Endometrium (tissue), 2 donors: ENCODE measurements at regions not wholly inside any gene's neighbourhood (a gene's known extent, or its start where the extent isn't known, plus 50 kb on each side); places are given as distances from the start of the nearest gene placed in this dataset.

Source experiments
- FAIRE-seq: peaks from 2 replicates; lab custom pipeline; 2012; peaks lifted over from hg19 to GRCh38; lab: Jason Lieb, UNC
- donor health status: control.
- donor health status: control.

- FAIRE-seq, result no peak
Measured at GRCh38 chr5:133797167-133797566, 171.3 kb downstream of the C5orf15 start.

DNA sequence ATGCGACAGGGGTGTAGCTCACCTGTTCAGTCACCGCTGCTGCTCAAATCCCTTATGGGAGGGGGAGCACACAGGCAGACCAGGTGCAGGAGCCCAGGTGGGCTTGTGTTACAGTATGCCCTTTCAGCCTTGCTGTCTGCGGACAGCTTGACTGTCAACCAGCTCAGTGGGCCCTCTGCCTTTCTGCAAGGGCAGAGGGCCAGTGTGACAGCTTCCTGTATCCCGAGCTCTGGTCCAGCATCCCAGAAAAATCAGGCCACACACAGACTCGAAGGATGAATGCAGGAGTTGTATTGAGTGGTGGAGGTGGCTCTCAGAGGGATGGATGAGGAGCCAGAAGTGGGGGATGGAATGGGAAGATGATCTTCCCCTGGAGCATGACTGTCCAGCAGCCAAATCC is 172.2 kb downstream of the C5orf15 start:
- no peak for FAIRE-seq

DNA sequence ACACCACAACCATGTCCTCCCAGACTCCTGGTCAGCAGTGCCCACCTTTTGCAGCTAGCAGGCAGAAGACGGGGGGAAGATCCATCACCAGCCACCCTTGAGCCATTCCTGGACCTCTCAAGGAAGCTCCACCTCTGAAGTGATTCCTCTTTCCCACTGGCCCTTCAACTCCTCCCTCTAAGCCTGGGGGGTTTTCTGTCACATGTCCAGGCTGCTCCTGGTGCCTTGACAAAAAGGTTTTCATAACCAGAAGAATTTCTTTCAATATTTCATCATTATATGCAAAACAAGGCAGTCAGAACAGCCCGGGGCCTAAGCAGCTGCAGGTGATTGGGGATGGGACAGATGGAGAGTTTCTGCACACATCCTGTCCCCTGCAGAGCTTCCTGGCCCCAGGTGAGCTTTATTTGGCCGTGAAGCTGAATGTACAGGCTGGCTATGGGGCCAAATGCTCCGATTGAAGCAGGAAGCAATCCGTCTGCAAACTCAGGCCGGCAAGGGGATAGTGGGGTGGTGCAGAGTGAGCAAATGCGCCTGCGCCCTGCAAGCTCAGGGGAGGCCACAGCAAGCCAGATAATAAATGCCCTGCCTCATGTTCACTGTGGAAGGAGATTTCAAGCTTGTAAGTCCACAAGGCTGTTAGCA is 173.5 kb downstream of the C5orf15 start:
- no peak for FAIRE-seq

- FAIRE-seq, result no peak
Measured at GRCh38 chr5:133793756-133794465, 174.5 kb downstream of the C5orf15 start.

DNA sequence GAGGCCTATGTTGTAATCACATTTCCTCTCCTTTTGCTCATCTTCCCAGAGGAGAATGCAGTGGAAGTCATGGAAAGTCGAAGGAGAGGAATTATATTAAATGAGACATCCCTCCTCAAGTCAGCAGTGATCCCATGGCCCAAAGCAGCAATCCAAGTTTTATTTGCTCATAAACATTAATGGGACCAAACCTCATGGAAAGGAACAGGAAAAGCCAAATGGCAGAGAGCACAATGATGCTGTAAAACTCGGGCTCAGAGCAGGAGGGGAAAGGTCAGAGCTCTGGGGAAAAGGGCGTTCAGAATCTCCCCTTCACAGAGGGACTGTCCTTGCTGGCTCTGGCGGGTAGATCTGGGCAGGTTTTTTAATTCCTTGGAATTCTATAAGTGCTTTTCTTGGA is 175.8 kb downstream of the C5orf15 start:
- no peak for FAIRE-seq

GRCh38 chr5:133792024-133792423 is 176.4 kb downstream of the C5orf15 start:
- FAIRE-seq, result no peak

DNA sequence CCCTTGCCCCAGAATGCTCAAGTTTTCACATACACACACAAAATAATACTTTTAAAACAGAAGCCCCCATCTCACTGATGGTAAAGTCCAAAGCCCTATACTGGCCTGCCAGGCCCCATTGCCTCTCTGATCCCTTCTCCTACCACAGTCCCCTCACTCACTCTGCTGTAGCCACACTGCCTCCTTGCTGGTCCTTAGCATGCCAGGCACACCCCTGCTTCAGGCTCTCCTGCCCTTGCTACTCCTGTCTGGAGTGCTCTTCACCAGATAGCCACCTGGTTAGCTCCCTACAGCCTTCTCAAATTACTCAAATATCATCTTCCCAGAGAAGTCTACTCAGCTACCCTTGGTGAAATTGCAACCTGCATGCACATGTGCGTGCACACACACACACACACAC is 177.5 kb downstream of the C5orf15 start:
- no peak for FAIRE-seq

DNA sequence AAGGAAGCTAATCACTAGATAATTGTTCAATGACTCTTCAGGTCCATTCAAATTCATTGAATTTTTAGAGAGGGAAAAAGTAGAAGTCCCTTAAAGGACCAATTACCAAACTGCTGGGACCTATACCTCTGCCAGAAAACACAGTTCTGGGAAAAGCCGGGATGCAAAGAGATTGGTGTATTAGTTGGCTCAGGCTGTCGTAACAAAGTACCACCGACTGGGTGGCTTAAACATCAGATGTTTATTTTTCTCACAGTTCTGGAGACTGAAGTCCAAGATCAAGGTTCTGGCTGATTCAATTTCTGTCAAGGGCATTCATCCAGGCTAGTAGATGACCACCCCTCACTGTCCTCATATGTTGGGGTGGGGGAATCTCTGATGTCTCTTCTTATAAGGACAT is 177.1 kb upstream of the FSTL4 start:
- no peak for FAIRE-seq

GRCh38 chr5:133788121-133788520 is 175.8 kb upstream of the FSTL4 start:
- FAIRE-seq, result no peak

- FAIRE-seq, result no peak
Measured at GRCh38 chr5:133786420-133786819, 174.1 kb upstream of the FSTL4 start.

GRCh38 chr5:133785182-133785581 is 172.8 kb upstream of the FSTL4 start:
- no peak for FAIRE-seq

DNA sequence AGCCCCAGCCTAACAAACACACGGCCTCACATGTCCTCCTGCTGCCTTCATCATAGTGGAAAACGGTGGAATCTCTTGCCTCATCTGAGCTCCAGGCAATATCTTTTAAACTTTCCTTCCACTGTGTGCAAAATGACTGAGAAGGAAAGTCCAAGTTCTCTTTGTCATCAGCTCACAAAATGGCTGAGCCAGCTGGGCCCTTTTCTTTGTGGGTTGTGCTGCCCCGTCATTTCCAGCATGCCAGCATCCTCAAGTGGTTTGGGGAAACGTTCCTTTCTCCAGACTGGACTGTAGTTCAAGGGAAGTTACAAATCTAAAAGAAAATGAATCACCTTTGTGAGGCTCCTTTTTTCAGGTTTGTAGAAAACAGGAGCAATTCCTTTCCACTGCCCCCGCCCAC is 171.1 kb upstream of the FSTL4 start:
- no peak for FAIRE-seq

DNA sequence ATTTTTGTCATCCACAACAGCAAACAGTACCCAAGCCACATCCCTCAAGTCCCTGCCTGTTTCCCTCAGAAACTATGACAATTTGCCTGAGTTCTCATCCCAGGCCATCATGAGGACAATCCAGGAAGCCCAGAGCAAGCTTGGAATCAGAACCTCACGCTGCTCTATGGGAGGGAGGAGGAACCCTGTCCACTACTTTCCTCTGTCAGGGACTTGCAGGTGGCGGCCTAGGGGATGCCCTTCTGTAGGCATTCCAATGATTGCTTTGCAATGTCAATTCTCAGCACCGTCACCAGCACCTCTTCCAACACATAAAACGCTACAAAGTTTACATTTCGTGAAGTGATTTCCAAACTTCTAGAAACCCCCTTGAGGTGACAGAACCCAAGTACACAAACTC is 170.4 kb upstream of the FSTL4 start:
- no peak for FAIRE-seq

DNA sequence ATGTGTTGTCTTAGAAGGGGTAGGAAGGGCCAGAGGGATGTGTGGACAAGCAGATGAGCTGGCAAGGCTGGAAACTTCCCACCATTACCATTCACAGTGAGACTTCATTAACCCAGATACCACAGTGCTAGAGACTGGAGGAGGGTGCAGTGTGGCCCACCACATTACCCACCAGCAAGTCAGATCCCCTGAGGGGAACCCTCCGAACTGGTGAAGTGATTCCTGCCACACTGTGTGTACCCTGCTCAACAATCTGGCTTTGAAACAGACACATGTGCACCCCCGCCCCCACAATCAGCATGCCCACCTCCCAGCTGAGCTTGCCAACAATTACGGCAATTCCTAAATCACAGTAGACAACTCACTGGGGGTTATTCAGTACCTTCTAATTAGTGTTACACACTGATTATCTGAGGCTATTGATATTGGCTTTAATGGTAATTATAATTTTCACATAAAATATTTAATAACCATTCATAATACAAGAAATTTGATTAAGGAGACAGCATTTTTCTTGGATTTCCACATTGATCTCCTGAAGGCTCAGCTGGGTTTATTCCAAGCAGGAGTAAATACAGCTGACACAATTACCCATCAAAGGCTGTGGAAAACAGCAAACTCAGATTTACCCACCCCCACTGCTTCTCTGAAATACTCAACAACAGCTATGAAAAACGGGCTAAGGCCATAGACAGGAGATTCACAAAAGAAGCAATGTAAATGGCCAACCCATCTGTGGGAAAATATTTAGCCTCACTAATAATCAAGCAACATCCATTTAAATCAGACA is 169.3 kb upstream of the FSTL4 start:
- FAIRE-seq, result no peak

DNA sequence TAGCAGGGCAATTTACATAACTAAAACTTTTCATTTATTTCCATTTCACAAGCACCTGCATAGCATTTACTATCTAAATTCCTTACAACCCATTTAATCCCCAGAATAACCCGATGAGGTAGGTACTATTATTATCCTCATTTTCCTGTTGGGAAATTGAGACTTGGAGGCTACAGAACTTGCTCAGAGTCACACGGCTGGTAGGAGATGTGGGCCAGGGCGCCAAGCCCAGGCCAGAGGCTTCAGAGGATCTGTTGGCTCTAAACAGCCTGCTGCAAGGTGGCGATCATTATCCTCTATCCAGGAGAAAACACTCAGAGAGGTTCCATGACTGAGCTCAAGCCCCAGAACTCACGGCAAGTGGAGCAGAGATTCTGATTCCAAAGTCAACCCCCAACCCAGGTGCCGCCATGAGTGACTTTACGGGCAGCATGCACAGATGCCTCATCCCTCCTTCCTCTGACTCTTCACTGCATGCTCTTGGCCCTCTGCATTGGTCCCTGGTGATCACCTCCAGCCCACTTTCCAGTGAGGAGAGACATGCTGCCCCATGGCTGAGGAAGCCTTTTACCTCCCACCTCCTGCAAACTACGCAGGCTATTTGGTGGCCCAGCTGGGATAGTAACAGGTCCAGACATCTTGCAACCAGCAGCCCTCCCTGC is 168.4 kb upstream of the FSTL4 start:
- FAIRE-seq, result no peak

GRCh38 chr5:133779828-133780475 is 167.6 kb upstream of the FSTL4 start:
- FAIRE-seq, result no peak

DNA sequence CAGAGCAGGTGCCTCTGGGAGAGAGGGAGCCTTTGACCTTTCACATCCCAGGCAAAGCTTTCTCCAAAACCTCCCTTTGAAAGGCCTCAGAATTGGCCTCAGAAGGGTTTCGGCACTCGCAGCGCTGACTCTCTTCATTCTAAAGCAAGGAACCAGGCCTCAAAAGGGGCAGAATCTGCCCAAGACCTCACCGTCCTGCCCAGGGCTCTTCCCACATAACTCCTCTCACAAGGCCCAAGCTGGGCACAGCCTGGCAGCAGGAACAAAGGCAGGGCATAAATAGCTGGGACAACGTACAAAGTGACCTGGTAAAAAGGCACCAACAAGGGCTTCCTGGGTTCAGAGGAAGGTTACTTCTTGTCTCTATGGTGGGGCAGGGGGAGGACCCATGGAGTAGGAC is 166.3 kb upstream of the FSTL4 start:
- no peak for FAIRE-seq

DNA sequence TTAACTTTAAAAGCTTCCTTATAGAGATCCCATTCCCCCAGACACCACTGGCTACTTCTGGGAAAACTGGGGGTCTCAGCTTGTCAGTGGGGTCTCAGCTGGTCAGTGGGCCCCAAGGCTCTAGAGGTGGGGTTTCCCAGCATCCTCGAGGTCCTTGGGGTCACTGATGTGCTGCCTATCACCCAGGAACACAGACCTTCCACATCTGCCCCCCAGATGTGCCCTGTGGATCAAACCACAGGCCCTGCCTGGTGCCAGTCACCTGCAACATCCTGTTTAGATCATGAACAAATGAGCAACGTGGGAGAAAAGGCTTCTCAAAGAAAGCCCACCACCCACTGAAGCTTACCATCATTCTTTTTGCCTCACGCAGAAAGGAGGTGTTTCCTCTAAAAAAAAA is 165.6 kb upstream of the FSTL4 start:
- FAIRE-seq, result no peak

DNA sequence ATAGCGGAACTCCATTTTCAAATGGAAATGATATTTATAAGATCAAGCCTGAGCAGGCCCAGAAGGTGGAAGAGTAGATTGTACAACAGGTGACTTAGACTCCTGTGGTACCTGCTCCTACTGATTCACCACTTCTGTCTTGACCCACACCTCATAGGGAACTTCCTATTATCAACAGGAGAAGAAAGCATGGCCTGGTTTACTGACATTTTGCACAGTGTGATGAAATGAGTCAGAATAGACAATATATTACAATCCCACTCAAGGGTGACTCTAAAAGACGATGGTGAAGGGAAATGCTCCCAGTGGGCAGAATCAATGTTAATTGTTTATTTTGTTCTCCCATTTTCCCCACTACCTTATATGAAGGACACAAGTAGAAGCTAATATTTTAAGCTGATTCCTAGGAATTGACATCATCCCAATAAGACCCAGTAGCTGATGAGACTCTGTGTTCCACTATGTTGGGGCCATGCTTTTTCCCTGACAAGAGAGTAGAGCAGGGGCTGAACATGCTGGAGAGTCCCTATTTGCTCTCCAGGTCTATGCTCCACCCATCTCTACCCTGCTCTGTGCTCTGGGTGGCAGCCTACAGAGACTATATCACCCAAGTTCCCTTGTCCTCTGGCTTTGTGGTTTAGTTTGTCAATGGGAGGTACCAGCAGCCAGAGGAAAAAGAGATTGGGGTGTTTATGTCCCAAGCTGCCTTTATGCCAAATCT is 163.4 kb upstream of the FSTL4 start:
- no peak for FAIRE-seq

GRCh38 chr5:133773247-133774202 is 161.2 kb upstream of the FSTL4 start:
- no peak for FAIRE-seq
